ENCODE measurements at regions not wholly inside any gene's neighbourhood (a gene's known extent, or its start where the extent isn't known, plus 50 kb on each side); places are given as distances from the start of the nearest gene placed in this dataset.
"Not testable (repeated sequence)": the region's sequence is repeated elsewhere in the genome, so short reads cannot be mapped to it uniquely, and the experiment has no call there.

DNA sequence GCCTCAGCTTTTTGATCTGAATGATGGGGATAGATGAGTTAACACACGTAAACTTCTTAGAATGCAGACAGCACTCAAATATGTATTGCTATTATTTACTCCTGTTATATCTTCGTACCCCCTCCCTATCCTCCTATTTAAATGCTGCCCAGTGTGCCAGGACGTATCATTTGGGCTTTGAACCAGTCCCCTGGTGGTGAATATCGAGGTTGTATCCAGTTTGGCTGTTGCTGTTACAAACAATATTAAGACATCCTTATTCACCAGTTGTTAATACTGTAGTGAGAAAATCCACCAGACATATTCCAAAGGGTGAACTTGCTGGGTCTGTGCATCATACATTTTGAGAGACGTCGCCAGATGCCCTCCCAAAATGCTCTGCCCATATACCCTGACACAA lies 51.5 kb upstream of the FOXN3 start:
- TF ChIP-seq CTCF (IDR thresholded peaks at IDR 0.05; ENCODE audit: unreplicated experiment) = no peak
- no peaks in the 10 kb centered on the region for H3K9me3 Mint-ChIP-seq (ENCODE audit: unreplicated experiment)
- POLR2A ChIA-PET = interaction anchor here (0.8 kb wide), 1 partner anchor 10 kb away, joined by 3 read pairs; no protein-coding TSS in a partner anchor
- no TSS peak for BruUV-seq (replicated peaks)
- intact Hi-C loops (cut with micrococcal nuclease) = no loop called here
- no peak overlapping the region for H3K4me3 Mint-ChIP-seq (ENCODE audit: unreplicated experiment)
- H3K36me3 Mint-ChIP-seq (ENCODE audit: insufficient read depth, unreplicated experiment) = no peaks in the 10 kb centered on the region
- no peaks in the 10 kb centered on the region for H3K4me1 Mint-ChIP-seq (ENCODE audit: insufficient read depth, unreplicated experiment)
- no peak for DNase-seq (ENCODE audit: unreplicated experiment)
- CTCF ChIA-PET = no interaction called here
- H3K27ac Mint-ChIP-seq (ENCODE audit: low read depth, unreplicated experiment) = no peak overlapping the region
- no peaks in the 10 kb centered on the region for H3K27me3 Mint-ChIP-seq (ENCODE audit: insufficient read depth, unreplicated experiment)

GRCh38 chr14:89468030-89468429 lies 51.0 kb upstream of the FOXN3 start:
- H3K4me1 Mint-ChIP-seq (ENCODE audit: insufficient read depth, unreplicated experiment); H3K36me3 Mint-ChIP-seq (ENCODE audit: insufficient read depth, unreplicated experiment); H3K27me3 Mint-ChIP-seq (ENCODE audit: insufficient read depth, unreplicated experiment); H3K4me3 Mint-ChIP-seq (ENCODE audit: unreplicated experiment); DNase-seq (ENCODE audit: unreplicated experiment); H3K9me3 Mint-ChIP-seq (ENCODE audit: unreplicated experiment); CTCF ChIA-PET; intact Hi-C loops (cut with micrococcal nuclease); H3K27ac Mint-ChIP-seq (ENCODE audit: low read depth, unreplicated experiment); BruUV-seq (replicated peaks): not testable (repeated sequence)
- POLR2A ChIA-PET = interaction anchor here (0.6 kb wide), 1 partner anchor 889 kb away, joined by 3 read pairs; no protein-coding TSS in a partner anchor

GRCh38 chr14:89466944-89467343 lies 49.9 kb upstream of the FOXN3 start:
- no TSS peak for BruUV-seq (replicated peaks)
- no peak overlapping the region for H3K27ac Mint-ChIP-seq (ENCODE audit: low read depth, unreplicated experiment)
- POLR2A ChIA-PET = interaction anchor here (0.8 kb wide), 1 partner anchor 41 kb away, joined by 5 read pairs; no protein-coding TSS in a partner anchor
- CTCF ChIA-PET = interaction anchor here (0.7 to 0.8 kb wide), 2 partner anchors 12 to 273 kb away, joined by 3 to 6 read pairs; no protein-coding TSS in a partner anchor
- no peaks in the 10 kb centered on the region for H3K9me3 Mint-ChIP-seq (ENCODE audit: unreplicated experiment)
- no peak for DNase-seq (ENCODE audit: unreplicated experiment)
- intact Hi-C loops (cut with micrococcal nuclease) = no loop called here
- no peaks in the 10 kb centered on the region for H3K4me1 Mint-ChIP-seq (ENCODE audit: insufficient read depth, unreplicated experiment)
- H3K36me3 Mint-ChIP-seq (ENCODE audit: insufficient read depth, unreplicated experiment) = no peaks in the 10 kb centered on the region
- H3K27me3 Mint-ChIP-seq (ENCODE audit: insufficient read depth, unreplicated experiment) = no peaks in the 10 kb centered on the region
- no peak overlapping the region for H3K4me3 Mint-ChIP-seq (ENCODE audit: unreplicated experiment)
- no peak for TF ChIP-seq CTCF (IDR thresholded peaks at IDR 0.05; ENCODE audit: unreplicated experiment)
